NCI-H2196 treated with DMSO at 0.1 percent for 48 hours (cell line): ENCODE measurements at regions not wholly inside any gene's neighbourhood (a gene's known extent, or its start where the extent isn't known, plus 50 kb on each side); places are given as distances from the start of the nearest gene placed in this dataset.

Source experiments
- DNase-seq: peaks from one replicate; lab custom pipeline; 2025; ENCODE audit not compliant: unreplicated experiment; lab: John Stamatoyannopoulos, UW

GRCh38 chr21:24188506-24188905 is 1418.8 kb downstream of the MRPL39 start:
- no peak for DNase-seq

GRCh38 chr21:24183077-24183476 is 1424.2 kb downstream of the MRPL39 start:
- no peak for DNase-seq

DNA sequence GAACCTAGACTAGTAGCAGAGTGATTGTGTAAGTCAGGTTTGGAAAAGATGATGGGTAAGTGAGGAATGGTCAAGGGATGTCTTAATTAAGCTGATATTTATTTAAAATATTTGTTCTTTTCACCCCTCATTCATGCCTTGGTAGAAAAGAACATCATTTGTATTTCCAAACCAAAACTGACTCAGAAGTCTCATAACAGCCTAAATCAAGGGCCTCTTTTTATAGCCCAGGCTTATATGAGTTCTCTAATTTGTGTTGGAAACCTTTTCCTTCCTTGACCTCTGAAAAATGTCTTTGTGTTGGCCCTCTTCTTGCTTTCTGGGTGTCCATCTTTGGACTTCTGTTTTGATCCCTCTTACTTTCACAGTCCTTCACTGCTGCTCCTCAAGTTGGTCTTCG is 1428.2 kb downstream of the MRPL39 start:
- DNase-seq = no peak

DNA sequence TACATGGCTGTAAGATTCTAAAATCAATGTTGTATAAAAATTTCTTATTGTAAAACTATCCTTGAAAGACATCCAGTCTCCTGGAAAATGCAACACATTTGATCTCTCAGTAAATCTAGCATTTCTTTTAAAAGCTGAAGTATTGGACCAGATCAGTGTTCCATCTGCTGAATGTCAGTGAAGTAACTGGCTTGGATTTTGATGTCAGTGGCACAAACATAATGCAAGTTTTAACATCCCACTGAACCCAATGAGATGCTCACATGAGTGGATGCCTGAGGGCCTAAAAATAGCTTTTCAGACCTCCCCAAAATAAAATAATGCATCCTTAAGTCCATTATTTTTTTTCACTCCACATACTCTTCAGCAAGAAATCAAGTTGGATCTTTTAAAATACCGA is 1432.2 kb downstream of the MRPL39 start:
- DNase-seq = no peak

DNA sequence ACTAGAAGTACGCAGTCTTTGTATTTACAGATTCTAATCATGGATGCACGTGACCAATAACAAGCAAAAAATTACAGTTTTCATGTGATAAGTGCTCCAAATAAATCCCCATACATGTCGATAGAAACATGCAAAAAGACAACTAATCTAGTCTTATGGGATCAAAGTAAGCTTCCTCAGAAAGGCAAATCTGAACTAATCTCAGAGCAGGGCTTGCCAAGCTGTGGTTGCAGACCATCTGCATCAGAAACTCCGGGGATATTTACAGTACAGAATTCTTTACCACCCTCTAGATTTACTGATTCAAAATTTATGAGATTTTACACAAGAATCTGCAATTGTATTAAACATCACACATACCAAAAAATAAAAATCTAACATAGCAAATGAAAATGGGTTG is 1435.5 kb downstream of the MRPL39 start:
- no peak for DNase-seq

- no peak for DNase-seq
Measured at GRCh38 chr21:24163539-24163938, 1443.7 kb downstream of the MRPL39 start.

GRCh38 chr21:24160528-24160927 is 1446.8 kb downstream of the MRPL39 start:
- DNase-seq = no peak

GRCh38 chr21:24153137-24153536 is 1454.1 kb downstream of the MRPL39 start:
- no peak for DNase-seq

DNA sequence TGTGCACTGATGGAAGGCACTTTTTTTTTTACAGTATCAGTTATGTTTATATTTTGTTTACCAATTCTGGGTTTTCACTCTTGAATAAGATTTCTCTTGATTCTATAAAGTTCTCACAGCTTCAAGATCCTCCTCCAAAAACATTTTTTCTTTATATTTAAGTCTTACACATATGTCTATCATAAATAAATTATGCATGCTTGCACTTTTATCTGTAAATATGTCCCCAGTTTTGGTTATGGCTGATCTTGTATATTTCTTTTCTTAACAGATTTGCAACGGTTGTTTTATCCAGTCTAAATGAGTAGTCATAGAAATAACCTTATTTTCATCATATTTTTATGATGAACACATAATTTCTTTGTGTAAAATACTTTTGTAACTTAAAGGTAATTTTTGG is 1456.5 kb downstream of the MRPL39 start:
- DNase-seq = no peak

GRCh38 chr21:24148461-24148860 is 1458.8 kb downstream of the MRPL39 start:
- no peak for DNase-seq

DNA sequence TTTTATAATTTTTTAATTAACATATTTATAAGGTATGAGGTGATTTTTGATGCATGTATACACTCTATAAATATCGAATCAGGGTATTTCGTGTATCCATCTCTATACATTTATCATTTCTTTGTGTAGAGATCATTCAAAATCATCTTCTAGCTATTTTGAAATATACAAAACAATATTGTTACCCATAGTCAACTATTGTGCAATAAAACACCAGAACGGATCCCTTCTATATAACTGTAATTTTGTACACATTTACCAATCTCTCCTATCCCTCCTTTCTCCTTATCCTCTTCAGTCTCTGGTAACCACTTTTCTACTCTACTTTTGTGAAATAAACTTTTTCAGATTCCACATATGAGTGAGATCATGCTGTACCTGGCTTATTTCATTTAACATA is 1459.6 kb downstream of the MRPL39 start:
- no peak for DNase-seq

DNA sequence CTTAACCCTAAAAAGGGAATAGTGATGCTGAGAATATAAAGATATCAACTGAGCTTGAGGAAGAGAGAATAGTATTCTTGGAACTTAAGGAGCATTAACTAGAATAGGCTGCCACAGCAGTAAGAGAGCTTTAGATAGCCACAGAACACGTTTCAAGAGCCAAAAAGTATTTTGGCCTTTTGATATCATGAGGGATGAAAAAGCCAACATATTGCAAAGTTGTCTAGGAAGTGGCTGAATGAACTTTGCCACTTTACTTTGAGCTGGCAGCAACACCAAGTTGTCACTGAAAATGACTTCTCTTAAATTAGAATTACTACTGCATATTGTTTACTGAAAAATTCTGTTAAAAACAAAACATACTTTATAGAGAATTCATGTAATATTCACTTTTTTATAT is 1476.2 kb downstream of the MRPL39 start:
- DNase-seq = no peak

DNA sequence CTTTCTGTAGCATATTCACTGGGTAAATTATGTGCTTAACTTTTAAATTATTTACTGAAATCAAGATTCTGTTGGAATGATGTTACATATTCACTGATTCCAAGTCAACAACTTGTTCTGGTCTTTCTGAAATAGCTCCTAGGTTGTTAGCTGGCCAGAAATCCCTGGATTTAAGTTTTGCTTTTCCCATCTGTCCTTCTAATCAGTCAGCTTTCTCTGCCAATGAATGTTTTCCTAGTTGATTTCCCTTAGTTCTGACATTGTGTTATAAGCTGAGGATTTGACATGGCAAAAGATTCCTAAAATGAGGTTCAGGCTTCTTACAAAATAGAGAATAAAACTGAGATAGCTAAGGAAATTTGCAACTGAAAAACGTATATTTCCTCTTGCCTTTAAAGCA is 1479.6 kb downstream of the MRPL39 start:
- no peak for DNase-seq

GRCh38 chr21:24123785-24124184 is 1483.5 kb downstream of the MRPL39 start:
- no peak for DNase-seq

DNA sequence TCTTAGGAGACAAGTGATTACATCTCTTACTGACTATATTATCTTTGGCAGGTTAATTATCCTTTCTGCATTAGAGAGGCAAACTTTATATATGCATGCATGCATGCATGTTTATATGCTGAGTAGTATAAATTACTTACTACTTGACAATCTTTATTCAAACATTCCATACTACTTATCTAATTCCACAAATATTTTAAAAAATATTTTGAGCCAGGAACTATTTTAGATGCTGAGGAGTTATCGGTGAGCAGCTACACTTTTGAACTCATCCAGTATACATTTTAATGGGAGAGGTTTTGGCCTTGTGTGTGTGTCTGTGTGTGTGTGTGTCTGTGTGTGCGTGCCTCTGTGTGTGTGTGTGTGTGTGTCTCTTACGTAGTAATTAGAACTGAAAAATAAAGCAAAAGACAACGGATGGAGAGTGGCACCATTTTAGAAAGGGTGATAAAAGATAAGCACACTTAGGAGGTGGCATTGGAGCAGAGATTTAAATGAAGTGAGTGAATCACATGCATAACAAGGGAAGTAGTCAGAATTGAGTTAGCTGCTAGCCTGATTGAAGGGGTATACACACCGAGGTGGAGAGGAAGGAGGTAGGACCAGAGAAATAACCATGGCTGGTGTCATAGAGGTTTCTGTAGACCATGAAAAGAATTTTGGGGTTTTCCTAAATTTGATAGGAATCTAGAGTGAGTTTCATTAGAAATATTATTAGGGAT is 1488.4 kb downstream of the MRPL39 start:
- no peak for DNase-seq

- DNase-seq = no peak
Measured at GRCh38 chr21:24115141-24115540, 1492.1 kb downstream of the MRPL39 start.

DNA sequence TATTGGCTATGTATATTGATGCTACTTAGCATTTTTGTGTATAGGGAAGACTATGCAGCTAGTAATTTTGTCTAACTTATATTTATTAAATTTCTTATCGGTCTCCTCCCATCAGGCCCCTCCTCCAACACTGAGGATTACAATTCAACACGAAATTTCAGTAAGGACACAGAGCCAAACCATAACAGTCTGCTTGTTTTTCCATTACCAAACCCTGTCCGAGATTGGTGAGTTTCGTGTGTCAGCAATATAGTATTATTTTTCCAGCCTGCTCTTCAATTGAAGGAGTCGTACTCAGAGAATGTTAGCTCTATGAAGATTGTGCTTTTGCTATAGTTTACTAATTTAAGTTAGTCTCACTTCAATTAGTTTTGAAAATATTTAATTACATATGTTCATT is 1495.3 kb downstream of the MRPL39 start:
- no peak for DNase-seq

DNA sequence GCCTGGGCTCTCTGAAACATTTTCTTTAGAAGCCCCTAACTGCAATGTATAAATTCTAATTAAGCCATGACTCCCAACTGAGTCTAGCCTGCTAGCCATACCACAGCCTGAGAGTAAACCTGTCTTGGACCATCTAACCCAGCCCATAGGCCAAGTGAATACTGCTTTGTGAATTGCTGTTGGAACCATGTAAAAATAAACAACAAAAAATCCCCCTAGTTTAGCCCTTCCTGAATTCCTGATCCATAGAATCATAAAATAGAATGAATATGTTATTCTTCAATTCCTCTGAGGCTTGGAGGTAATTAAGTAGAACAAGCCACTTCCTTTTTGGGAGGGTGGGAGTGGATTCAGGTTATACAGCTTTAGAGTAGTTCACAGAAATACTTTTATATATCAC is 1496.4 kb downstream of the MRPL39 start:
- no peak for DNase-seq

GRCh38 chr21:24097181-24097580 is 1510.1 kb downstream of the MRPL39 start:
- DNase-seq = no peak

DNA sequence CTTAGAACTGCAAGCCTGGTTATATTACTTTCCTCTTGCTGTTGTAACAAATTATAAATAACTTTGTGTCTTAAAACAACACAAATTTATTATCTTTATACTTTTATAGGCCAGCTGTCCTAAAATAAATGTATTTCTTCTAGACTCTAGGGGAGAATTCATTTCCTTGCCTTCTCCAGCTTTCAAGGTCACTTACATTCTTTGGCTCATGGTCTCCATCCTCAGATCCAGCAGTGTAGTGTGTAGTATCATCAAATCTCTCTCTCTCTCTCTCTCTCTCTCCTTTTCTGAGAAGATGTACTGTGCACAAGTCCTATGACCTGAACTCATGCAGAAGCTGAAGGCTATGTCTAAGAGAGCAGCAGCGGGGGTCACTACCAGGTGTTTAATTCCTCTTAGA is 1510.6 kb downstream of the MRPL39 start:
- no peak for DNase-seq

GRCh38 chr21:24093032-24093431 is 1514.2 kb downstream of the MRPL39 start:
- no peak for DNase-seq

GRCh38 chr21:24076179-24076578 is 1531.1 kb downstream of the MRPL39 start:
- DNase-seq = no peak

DNA sequence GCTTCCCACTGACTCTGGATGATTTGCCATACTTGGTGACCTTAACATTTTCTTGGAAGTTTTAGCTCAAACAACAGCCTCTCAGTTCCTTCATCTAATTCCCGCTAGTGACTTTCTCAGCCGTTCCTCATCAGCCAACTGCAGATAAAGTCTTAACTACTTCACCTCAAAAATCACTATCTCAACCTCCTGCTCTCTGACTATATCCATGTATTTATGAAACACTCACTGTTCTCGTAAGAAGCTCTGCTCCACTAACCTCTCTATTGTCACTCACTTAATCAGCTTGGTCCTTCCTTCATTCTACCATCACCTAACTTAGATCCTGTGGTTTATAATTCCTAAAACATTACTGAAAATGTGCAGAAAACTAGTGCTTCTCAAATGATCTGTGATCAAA is 1551.6 kb downstream of the MRPL39 start:
- no peak for DNase-seq
